Thyroid gland (tissue), 4 donors: ENCODE measurements at regions not wholly inside any gene's neighbourhood (a gene's known extent, or its start where the extent isn't known, plus 50 kb on each side); places are given as distances from the start of the nearest gene placed in this dataset.

Experiments
- DNase-seq, 2 donors: peaks; one replicate each; pipeline ENCODE4 v3.0.0-alpha.2; 2019
- H3K27ac ChIP-seq, 3 donors: fragments of 200-600 bp; sonication (generic); 1 replicate in 2 of 3; 2 replicates in 1 of 3; pipeline ENCODE4 v1.5.1; 2016 to 2019; ENCODE audit warnings: mild to moderate bottlenecking in 1 of 3, moderate library complexity in 1 of 3
- H3K27me3 ChIP-seq: fragments of 200-600 bp; sonication (generic); one replicate; pipeline ENCODE4 v1.5.1; 2019
- H3K36me3 ChIP-seq, 2 donors: fragments of 200-600 bp; sonication (generic); one replicate each; pipeline ENCODE4 v1.5.1; 2016 to 2019
- H3K4me1 ChIP-seq, 2 donors: fragments of 200-600 bp; sonication (generic); one replicate each; pipeline ENCODE4 v1.5.1; 2017 to 2019
- H3K4me3 ChIP-seq, 3 donors: fragments of 200-600 bp; sonication (generic); replicated peaks in 1 of 3; 1 replicate in 2 of 3; 2 replicates in 1 of 3; pipeline ENCODE4 v1.5.1; 2016; ENCODE audit warnings: mild to moderate bottlenecking in 1 of 3
- H3K9me3 ChIP-seq: fragments of 200-600 bp; sonication (generic); one replicate; pipeline ENCODE4 v1.5.1; 2017
- POLR2A ChIP-seq, 2 donors: fragments of 450-650 bp; IDR thresholded peaks; one replicate each; pipeline ENCODE4 v1.6.1; 2017; ENCODE audit warnings: antibody characterized with exemption in 2 of 2, mild to moderate bottlenecking in 2 of 2, moderate library complexity in 1 of 2
- WGBS, 2 donors: methylation state at CpG; one replicate each; pipeline ENCODE4 v1.1.5; 2017; 5-methylcytosine and 5-hydroxymethylcytosine counted together
- intact Hi-C: fragments of 100-400 bp; cut with DNase I; formaldehyde crosslinking; loops from one replicate; pipeline ENCODE4 v1.15.1; 2023
- TF ChIP-seq, protein P1 (sequence below), 6 experiments: fragments of 200-600 bp in 3 of 6; fragments of 450-650 bp in 3 of 6; sonication (generic) in 3 of 6; IDR thresholded peaks; one replicate each; pipeline ENCODE4 v1.5.1; 2016 to 2019; ENCODE audit warnings: antibody characterized with exemption in 6 of 6, mild to moderate bottlenecking in 2 of 6, inconsistent platforms in 1 of 6, moderate library complexity in 1 of 6

DNA sequence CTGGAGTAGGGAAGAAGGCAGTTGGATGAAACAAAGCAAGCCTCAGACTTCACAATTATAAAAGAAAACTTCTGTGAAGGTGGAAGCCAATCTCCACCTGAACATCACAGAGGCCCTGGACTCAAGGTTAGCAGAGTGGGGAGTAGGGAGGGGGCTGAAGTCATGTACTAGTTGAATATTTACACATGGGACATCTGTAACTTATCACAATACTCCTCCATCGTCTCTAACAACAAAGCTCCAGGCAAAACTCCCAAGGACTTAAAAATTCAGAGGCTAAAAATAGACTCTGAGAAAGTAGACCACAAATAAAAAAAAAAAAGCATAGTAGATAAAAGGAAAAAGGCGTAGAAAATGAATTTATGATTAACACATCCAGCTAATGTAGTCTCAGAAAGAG is 326.3 kb upstream of the PKN2 start:
- no peaks in the 10 kb centered on the region for H3K9me3 ChIP-seq
- intact Hi-C loops, result no loop called here

DNA sequence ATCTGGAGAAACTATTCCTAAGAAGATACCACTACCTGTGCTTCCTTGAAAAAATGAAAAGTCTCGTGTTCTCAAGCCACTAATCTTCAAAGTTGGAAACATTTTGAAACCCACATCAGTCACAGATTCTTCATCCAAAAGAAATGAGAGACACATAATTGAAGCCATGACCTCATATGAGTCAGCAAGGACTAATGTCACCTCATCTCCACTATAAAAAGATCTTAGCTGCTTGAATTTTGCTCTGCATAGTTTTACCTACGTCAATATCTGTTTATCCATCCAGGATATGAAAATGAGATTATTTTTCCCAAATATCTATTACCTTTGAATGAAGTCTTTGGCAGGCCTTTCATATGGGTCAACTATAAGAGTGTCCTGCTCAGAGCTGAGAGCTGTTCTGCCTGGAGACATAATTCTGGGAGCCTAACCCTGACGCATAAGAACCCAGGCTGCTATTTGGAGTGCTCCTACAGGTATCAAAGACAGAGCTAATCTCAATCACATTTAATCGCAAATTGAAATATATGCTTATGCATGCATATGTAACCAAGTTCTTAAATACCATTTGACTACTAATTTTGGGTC is 312.5 kb upstream of the PKN2 start:
- Histone ChIP-seq H3K4me3 (no peak overlapping the region), H3K4me1 (no peaks in the 10 kb centered on the region)
- intact Hi-C loops, result no loop called here

More for the DNA sequence above, 326.3 kb upstream of the PKN2 start:
- H3K27me3 ChIP-seq, result no peaks in the 10 kb centered on the region
- H3K4me1 ChIP-seq, result no peaks in the 10 kb centered on the region
- H3K27ac ChIP-seq, result no peak overlapping the region
- TF ChIP-seq POLR2A (IDR thresholded peaks at IDR 0.05), result no peak
- TF ChIP-seq, protein P1, sequence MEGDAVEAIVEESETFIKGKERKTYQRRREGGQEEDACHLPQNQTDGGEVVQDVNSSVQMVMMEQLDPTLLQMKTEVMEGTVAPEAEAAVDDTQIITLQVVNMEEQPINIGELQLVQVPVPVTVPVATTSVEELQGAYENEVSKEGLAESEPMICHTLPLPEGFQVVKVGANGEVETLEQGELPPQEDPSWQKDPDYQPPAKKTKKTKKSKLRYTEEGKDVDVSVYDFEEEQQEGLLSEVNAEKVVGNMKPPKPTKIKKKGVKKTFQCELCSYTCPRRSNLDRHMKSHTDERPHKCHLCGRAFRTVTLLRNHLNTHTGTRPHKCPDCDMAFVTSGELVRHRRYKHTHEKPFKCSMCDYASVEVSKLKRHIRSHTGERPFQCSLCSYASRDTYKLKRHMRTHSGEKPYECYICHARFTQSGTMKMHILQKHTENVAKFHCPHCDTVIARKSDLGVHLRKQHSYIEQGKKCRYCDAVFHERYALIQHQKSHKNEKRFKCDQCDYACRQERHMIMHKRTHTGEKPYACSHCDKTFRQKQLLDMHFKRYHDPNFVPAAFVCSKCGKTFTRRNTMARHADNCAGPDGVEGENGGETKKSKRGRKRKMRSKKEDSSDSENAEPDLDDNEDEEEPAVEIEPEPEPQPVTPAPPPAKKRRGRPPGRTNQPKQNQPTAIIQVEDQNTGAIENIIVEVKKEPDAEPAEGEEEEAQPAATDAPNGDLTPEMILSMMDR (IDR thresholded peaks at IDR 0.05), result no peak
- WGBS, 2 donors, result 55 to 63% methylated on average over 2 of the region's 2 CpGs
- no peak overlapping the region for H3K4me3 ChIP-seq
- no peaks in the 10 kb centered on the region for H3K36me3 ChIP-seq
- DNase-seq, result no peak

GRCh38 chr1:88375977-88376376 is 308.1 kb upstream of the PKN2 start:
- Histone ChIP-seq H3K9me3 (no peaks in the 10 kb centered on the region), H3K27ac (no peak overlapping the region), H3K4me1 (no peaks in the 10 kb centered on the region), H3K4me3 (no peak overlapping the region), H3K27me3 (no peaks in the 10 kb centered on the region), H3K36me3 (no peaks in the 10 kb centered on the region)
- 90 to 93% methylated on average over 1 of the region's 1 CpG for WGBS, 2 donors
- TF ChIP-seq POLR2A (IDR thresholded peaks at IDR 0.05), result no peak
- TF ChIP-seq, protein P1 (IDR thresholded peaks at IDR 0.05), result no peak
- no peak for DNase-seq
- intact Hi-C loops, result no loop called here

More for the DNA sequence above, 312.5 kb upstream of the PKN2 start:
- no peaks in the 10 kb centered on the region for H3K27me3 ChIP-seq
- H3K27ac ChIP-seq, result no peak overlapping the region
- DNase-seq, result no peak
- WGBS, 2 donors, result 90 to 92% methylated on average over 4 of the region's 4 CpGs
- H3K9me3 ChIP-seq, result no peaks in the 10 kb centered on the region
- TF ChIP-seq, protein P1 (IDR thresholded peaks at IDR 0.05), result no peak
- no peak for TF ChIP-seq POLR2A (IDR thresholded peaks at IDR 0.05)
- no peaks in the 10 kb centered on the region for H3K36me3 ChIP-seq

GRCh38 chr1:88376421-88376820 is 307.7 kb upstream of the PKN2 start:
- no peaks in the 10 kb centered on the region for H3K36me3 ChIP-seq
- intact Hi-C loops, result no loop called here
- H3K4me3 ChIP-seq, result no peak overlapping the region
- no peaks in the 10 kb centered on the region for H3K27me3 ChIP-seq
- no peaks in the 10 kb centered on the region for H3K9me3 ChIP-seq
- DNase-seq, result no peak
- no peak overlapping the region for H3K27ac ChIP-seq
- TF ChIP-seq, protein P1 (IDR thresholded peaks at IDR 0.05), result no peak
- no peak for TF ChIP-seq POLR2A (IDR thresholded peaks at IDR 0.05)
- no peaks in the 10 kb centered on the region for H3K4me1 ChIP-seq

- Histone ChIP-seq H3K9me3 (no peaks in the 10 kb centered on the region), H3K36me3 (no peaks in the 10 kb centered on the region), H3K27ac (no peak overlapping the region), H3K4me1 (no peaks in the 10 kb centered on the region), H3K4me3 (no peak overlapping the region), H3K27me3 (no peaks in the 10 kb centered on the region)
- intact Hi-C loops, result no loop called here
- 64 to 66% methylated on average over 3 of the region's 3 CpGs for WGBS, 2 donors
- DNase-seq, result no peak
- TF ChIP-seq, protein P1 (IDR thresholded peaks at IDR 0.05), result no peak
- TF ChIP-seq POLR2A (IDR thresholded peaks at IDR 0.05), result no peak
These were observed 305.5 kb upstream of the PKN2 start for GRCh38 chr1:88378560-88378959.
